ENCODE measurements at regions not wholly inside any gene's neighbourhood (a gene's known extent, or its start where the extent isn't known, plus 50 kb on each side); places are given as distances from the start of the nearest gene placed in this dataset.

DNA sequence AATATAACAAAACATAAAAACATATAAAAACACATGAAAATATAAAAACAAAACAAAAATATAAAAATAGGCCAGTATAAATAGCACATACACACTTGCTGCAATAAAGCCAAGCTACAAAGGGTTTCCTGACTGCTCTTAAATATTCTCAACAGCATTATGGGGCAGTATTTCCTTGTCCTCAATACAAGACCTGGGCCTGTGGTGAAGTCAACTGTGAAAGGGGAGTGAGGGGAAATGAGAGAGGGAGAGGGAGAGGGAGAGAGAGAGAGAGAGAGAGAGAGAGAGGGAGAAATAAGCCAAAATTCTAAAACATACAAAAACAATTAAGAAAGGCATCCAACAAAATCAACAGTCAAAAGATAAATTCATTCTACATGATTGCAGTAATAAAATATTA, 82.6 kb upstream of the NEDD4L start:
- peaks cover 19% of the 10 kb centered on the region for H3K27me3 ChIP-seq (ENCODE audit: low read depth, low read length)
- H3K36me3 ChIP-seq (replicated peaks; ENCODE audit: low read depth, low read length), result no peaks in the 10 kb centered on the region
- no peak overlapping the region for H3K4me2 ChIP-seq (ENCODE audit: low read length)
- peaks cover 19% of the 10 kb centered on the region for H3K4me1 ChIP-seq (ENCODE audit: low read length)
- H2AFZ ChIP-seq (ENCODE audit: low read depth, low read length), result no peak overlapping the region
- H3K9ac ChIP-seq (ENCODE audit: low read length), result no peak overlapping the region
- H3K4me3 ChIP-seq (ENCODE audit: low read length), result no peak overlapping the region
- H3K27ac ChIP-seq (ENCODE audit: low read length), result no peak overlapping the region
- H3K79me2 ChIP-seq (ENCODE audit: low read length), result no peaks in the 10 kb centered on the region
- no peak for TF ChIP-seq CTCF (IDR thresholded peaks at IDR 0.05; ENCODE audit: low read depth, low read length)
- H4K20me1 ChIP-seq (ENCODE audit: insufficient read depth, low read length), result no peaks in the 10 kb centered on the region
- no peaks in the 10 kb centered on the region for H3K9me3 ChIP-seq (ENCODE audit: insufficient read depth, low read length)

DNA sequence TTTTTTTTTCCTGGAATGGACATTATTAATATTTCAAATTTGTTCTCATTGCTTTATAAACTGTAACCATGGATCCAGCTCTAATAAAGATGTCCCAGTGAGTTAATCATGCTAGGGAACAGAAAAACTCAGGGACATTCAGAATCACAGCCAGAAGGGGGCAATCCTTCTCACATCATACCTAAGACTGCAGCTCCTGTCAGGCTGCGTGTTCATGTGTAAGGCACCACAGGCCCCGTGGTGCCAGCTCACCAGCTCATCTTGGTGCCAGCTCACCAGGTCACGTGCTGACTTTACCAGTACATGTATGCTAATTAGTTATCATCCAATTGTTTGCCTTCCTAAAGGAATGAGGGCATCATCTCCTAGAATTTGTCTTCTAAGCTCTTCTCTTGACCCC, 84.7 kb upstream of the NEDD4L start:
- Histone ChIP-seq H3K9ac (ENCODE audit: low read length) (peak overlapping the region; percentile 30), H3K4me2 (ENCODE audit: low read length) (peak overlapping the region; percentile 67), H3K79me2 (ENCODE audit: low read length) (no peaks in the 10 kb centered on the region), H4K20me1 (ENCODE audit: insufficient read depth, low read length) (no peaks in the 10 kb centered on the region), H3K4me1 (ENCODE audit: low read length) (peaks cover 7% of the 10 kb centered on the region), H3K4me3 (ENCODE audit: low read length) (peak overlapping the region; percentile 62), H2AFZ (ENCODE audit: low read depth, low read length) (peak overlapping the region; percentile 80), H3K27me3 (ENCODE audit: low read depth, low read length) (peaks cover 33% of the 10 kb centered on the region), H3K36me3 (replicated peaks; ENCODE audit: low read depth, low read length) (no peaks in the 10 kb centered on the region), H3K27ac (ENCODE audit: low read length) (no peak overlapping the region), H3K9me3 (ENCODE audit: insufficient read depth, low read length) (no peaks in the 10 kb centered on the region)
- TF ChIP-seq EZH2phosphoT487 (IDR thresholded peaks at IDR 0.05; ENCODE audit: low read depth), result no peak
- peak; percentile 97 for TF ChIP-seq CTCF (IDR thresholded peaks at IDR 0.05; ENCODE audit: low read depth, low read length)

- no peak overlapping the region for H3K9ac ChIP-seq (ENCODE audit: low read length)
- H3K4me3 ChIP-seq (ENCODE audit: low read length), result no peak overlapping the region
- H3K79me2 ChIP-seq (ENCODE audit: low read length), result no peaks in the 10 kb centered on the region
- TF ChIP-seq EZH2phosphoT487 (IDR thresholded peaks at IDR 0.05; ENCODE audit: low read depth) (no peak), CTCF (IDR thresholded peaks at IDR 0.05; ENCODE audit: low read depth, low read length) (no peak)
- H3K27ac ChIP-seq (ENCODE audit: low read length), result no peak overlapping the region
- peaks cover 7% of the 10 kb centered on the region for H3K4me1 ChIP-seq (ENCODE audit: low read length)
- no peak overlapping the region for H3K4me2 ChIP-seq (ENCODE audit: low read length)
- no peaks in the 10 kb centered on the region for H3K36me3 ChIP-seq (replicated peaks; ENCODE audit: low read depth, low read length)
- no peaks in the 10 kb centered on the region for H3K9me3 ChIP-seq (ENCODE audit: insufficient read depth, low read length)
- H3K27me3 ChIP-seq (ENCODE audit: low read depth, low read length), result peaks cover 33% of the 10 kb centered on the region
- H4K20me1 ChIP-seq (ENCODE audit: insufficient read depth, low read length), result no peaks in the 10 kb centered on the region
- no peak overlapping the region for H2AFZ ChIP-seq (ENCODE audit: low read depth, low read length)
These were observed 86.8 kb upstream of the NEDD4L start for GRCh38 chr18:57957210-57957609.

DNA sequence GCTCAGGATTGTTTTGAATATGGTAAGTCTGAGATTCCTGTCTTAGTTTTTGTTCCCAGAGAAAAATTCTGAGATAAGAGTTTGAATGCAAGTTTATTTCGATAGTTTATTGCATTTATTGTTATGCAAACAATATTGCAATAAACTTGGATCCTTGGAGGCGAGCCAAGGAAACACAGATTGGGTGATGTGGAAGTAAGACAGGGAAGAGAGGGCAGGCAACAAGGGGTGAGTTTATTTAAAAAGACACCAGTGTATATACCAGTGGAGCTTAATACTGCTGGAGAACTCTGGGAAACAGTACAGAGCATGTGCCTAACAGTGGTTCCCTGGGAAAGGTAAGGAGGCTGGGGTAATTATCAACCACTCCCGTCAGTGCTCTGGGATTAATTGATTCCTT, 87.5 kb upstream of the NEDD4L start:
- TF ChIP-seq CTCF (IDR thresholded peaks at IDR 0.05; ENCODE audit: low read depth, low read length) (no peak), EZH2phosphoT487 (IDR thresholded peaks at IDR 0.05; ENCODE audit: low read depth) (no peak)
- no peaks in the 10 kb centered on the region for H4K20me1 ChIP-seq (ENCODE audit: insufficient read depth, low read length)
- no peaks in the 10 kb centered on the region for H3K79me2 ChIP-seq (ENCODE audit: low read length)
- H3K4me1 ChIP-seq (ENCODE audit: low read length), result peaks cover 12% of the 10 kb centered on the region
- H3K27ac ChIP-seq (ENCODE audit: low read length), result no peak overlapping the region
- no peak overlapping the region for H3K9ac ChIP-seq (ENCODE audit: low read length)
- no peak overlapping the region for H2AFZ ChIP-seq (ENCODE audit: low read depth, low read length)
- peaks cover 33% of the 10 kb centered on the region for H3K27me3 ChIP-seq (ENCODE audit: low read depth, low read length)
- no peaks in the 10 kb centered on the region for H3K36me3 ChIP-seq (replicated peaks; ENCODE audit: low read depth, low read length)
- no peak overlapping the region for H3K4me3 ChIP-seq (ENCODE audit: low read length)
- H3K9me3 ChIP-seq (ENCODE audit: insufficient read depth, low read length), result no peaks in the 10 kb centered on the region
- H3K4me2 ChIP-seq (ENCODE audit: low read length), result no peak overlapping the region
